ENCODE measurements at regions not wholly inside any gene's neighbourhood (a gene's known extent, or its start where the extent isn't known, plus 50 kb on each side); places are given as distances from the start of the nearest gene placed in this dataset.

DNA sequence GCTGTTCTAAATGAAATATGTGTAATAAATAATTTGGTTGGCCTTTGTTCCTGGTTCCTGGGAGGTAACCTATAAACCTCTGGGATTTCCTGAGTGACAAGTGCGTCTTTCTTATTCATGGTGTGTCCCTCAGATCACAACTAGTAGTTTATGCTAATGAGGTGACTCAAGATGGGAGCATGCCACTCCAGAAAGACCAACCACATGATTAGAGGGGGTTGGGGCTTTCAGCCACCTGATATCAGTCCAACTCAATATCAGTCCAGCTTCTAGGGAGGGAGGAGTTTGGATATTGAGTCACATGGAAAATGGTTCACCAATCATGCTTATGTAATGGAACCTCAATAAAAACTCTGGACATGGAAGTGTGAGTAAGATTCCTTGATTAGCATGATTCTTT, 96.6 kb downstream of the QPCT start:
- H3K4me3 ChIP-seq = no peak overlapping the region
- no peak overlapping the region for H3K4me2 ChIP-seq
- no peak for TF ChIP-seq EZH2 (IDR thresholded peaks at IDR 0.05; ENCODE audit: low read depth)
- TF ChIP-seq, protein P1, sequence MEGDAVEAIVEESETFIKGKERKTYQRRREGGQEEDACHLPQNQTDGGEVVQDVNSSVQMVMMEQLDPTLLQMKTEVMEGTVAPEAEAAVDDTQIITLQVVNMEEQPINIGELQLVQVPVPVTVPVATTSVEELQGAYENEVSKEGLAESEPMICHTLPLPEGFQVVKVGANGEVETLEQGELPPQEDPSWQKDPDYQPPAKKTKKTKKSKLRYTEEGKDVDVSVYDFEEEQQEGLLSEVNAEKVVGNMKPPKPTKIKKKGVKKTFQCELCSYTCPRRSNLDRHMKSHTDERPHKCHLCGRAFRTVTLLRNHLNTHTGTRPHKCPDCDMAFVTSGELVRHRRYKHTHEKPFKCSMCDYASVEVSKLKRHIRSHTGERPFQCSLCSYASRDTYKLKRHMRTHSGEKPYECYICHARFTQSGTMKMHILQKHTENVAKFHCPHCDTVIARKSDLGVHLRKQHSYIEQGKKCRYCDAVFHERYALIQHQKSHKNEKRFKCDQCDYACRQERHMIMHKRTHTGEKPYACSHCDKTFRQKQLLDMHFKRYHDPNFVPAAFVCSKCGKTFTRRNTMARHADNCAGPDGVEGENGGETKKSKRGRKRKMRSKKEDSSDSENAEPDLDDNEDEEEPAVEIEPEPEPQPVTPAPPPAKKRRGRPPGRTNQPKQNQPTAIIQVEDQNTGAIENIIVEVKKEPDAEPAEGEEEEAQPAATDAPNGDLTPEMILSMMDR (conservative IDR thresholded peaks at IDR 0.05) = no peak
- H3K4me1 ChIP-seq (replicated peaks; ENCODE audit: insufficient read depth) = no peaks in the 10 kb centered on the region
- H3K9me2 ChIP-seq (ENCODE audit: insufficient read depth) = no peaks in the 10 kb centered on the region
- no peaks in the 10 kb centered on the region; the same call in 1 of the 2 replicates for H4K20me1 ChIP-seq (ENCODE audit: insufficient read depth)
- no peak for DNase-seq
- H3K27me3 ChIP-seq (ENCODE audit: insufficient read depth, low read depth) = no peaks in the 10 kb centered on the region
- H3F3A ChIP-seq (ENCODE audit: insufficient read depth, low read depth) = no peaks in the 10 kb centered on the region; the same call in 1 of the 2 replicates
- peaks cover 6% of the 10 kb centered on the region for H3K9me3 ChIP-seq (ENCODE audit: insufficient read depth, low read depth)
- ChIA-PET POLR2A (ENCODE audit: unreplicated experiment) (no interaction called here), CTCF (no interaction called here)
- no peak overlapping the region for H2AFZ ChIP-seq
- no peak overlapping the region for H3K27ac ChIP-seq
- no TSS peak for BruUV-seq (replicated peaks)
- H3K36me3 ChIP-seq (ENCODE audit: low read depth) = no peaks in the 10 kb centered on the region
- intact Hi-C loops (cut with micrococcal nuclease; ENCODE audit: unreplicated experiment) = no loop called here
- no peaks in the 10 kb centered on the region for H3K79me2 ChIP-seq (ENCODE audit: low read depth)

DNA sequence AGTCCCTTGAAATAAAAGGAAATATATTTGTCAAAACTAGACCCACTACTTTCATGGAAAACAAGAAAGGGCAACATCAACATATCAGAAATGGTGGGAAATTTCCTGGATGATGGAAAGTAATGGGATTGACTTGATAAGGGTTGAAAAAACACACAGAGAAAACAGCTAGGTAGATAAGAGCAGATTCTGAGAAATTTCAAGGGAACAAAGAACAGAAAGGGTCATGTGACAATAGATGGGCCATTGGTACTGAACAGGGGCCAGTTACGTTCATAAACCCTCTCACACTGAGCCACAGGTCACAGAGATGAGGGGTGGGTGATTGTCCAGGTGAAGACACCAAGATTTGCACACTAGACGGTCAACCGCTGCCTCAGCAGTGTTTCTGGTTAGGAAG, 98.7 kb downstream of the QPCT start:
- no peak overlapping the region for H2AFZ ChIP-seq
- no peaks in the 10 kb centered on the region; the same call in 1 of the 2 replicates for H4K20me1 ChIP-seq (ENCODE audit: insufficient read depth)
- no peak overlapping the region for H3K4me2 ChIP-seq
- H3F3A ChIP-seq (ENCODE audit: insufficient read depth, low read depth) = no peaks in the 10 kb centered on the region; the same call in 1 of the 2 replicates
- H3K27ac ChIP-seq = no peak overlapping the region
- ChIA-PET CTCF (no interaction called here), POLR2A (ENCODE audit: unreplicated experiment) (no interaction called here)
- H3K9me2 ChIP-seq (ENCODE audit: insufficient read depth) = no peaks in the 10 kb centered on the region
- no peak overlapping the region for H3K4me3 ChIP-seq
- H3K36me3 ChIP-seq (ENCODE audit: low read depth) = no peaks in the 10 kb centered on the region
- peaks cover 6% of the 10 kb centered on the region for H3K9me3 ChIP-seq (ENCODE audit: insufficient read depth, low read depth)
- TF ChIP-seq, protein P1 (conservative IDR thresholded peaks at IDR 0.05) = no peak
- TF ChIP-seq EZH2 (IDR thresholded peaks at IDR 0.05; ENCODE audit: low read depth) = no peak
- H3K27me3 ChIP-seq (ENCODE audit: insufficient read depth, low read depth) = no peaks in the 10 kb centered on the region
- no peaks in the 10 kb centered on the region for H3K79me2 ChIP-seq (ENCODE audit: low read depth)
- no peaks in the 10 kb centered on the region for H3K4me1 ChIP-seq (replicated peaks; ENCODE audit: insufficient read depth)
- no TSS peak for BruUV-seq (replicated peaks)
- DNase-seq = no peak
- intact Hi-C loops (cut with micrococcal nuclease; ENCODE audit: unreplicated experiment) = no loop called here

DNA sequence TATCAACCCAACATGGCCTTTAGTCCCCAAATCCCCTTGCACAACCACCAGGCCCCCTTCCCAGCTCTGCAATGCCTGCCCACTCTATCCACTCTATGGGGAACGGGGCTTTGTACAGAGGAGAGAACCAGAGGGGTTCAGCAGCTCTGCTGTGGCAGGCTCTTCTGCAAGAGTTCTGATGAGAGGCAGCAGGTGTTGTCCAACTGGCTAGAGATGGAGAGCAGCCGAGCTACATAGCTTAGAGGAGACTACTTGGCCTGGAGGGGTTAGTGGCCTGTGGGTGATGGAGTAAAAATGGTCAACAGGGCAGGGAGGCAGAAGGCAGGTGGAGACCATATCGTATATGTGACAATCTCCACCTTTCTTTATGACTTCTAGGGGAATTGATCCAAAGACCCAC, 103.0 kb downstream of the QPCT start:
- Histone ChIP-seq H3K4me2 (no peak overlapping the region), H3K79me2 (ENCODE audit: low read depth) (no peaks in the 10 kb centered on the region), H3K36me3 (ENCODE audit: low read depth) (no peaks in the 10 kb centered on the region), H3K27me3 (ENCODE audit: insufficient read depth, low read depth) (no peaks in the 10 kb centered on the region), H3F3A (ENCODE audit: insufficient read depth, low read depth) (no peaks in the 10 kb centered on the region), H2AFZ (no peak overlapping the region), H3K9me3 (ENCODE audit: insufficient read depth, low read depth) (no peaks in the 10 kb centered on the region), H3K4me3 (no peak overlapping the region), H3K4me1 (replicated peaks; ENCODE audit: insufficient read depth) (no peaks in the 10 kb centered on the region), H3K9me2 (ENCODE audit: insufficient read depth) (no peaks in the 10 kb centered on the region), H4K20me1 (ENCODE audit: insufficient read depth) (no peaks in the 10 kb centered on the region; the same call in 1 of the 2 replicates), H3K27ac (no peak overlapping the region)
- intact Hi-C loops (cut with micrococcal nuclease; ENCODE audit: unreplicated experiment) = no loop called here
- ChIA-PET POLR2A (ENCODE audit: unreplicated experiment) (interaction anchor here (0.6 kb wide), 1 partner anchor 12 kb away, joined by 3 read pairs; no protein-coding TSS in a partner anchor), CTCF (no interaction called here)
- TF ChIP-seq, protein P1 (conservative IDR thresholded peaks at IDR 0.05) = no peak
- TF ChIP-seq EZH2 (IDR thresholded peaks at IDR 0.05; ENCODE audit: low read depth) = no peak
- BruUV-seq (replicated peaks) = no TSS peak
- no peak for DNase-seq
